ENCODE measurements at regions not wholly inside any gene's neighbourhood (a gene's known extent, or its start where the extent isn't known, plus 50 kb on each side); places are given as distances from the start of the nearest gene placed in this dataset.
"Not testable (repeated sequence)": the region's sequence is repeated elsewhere in the genome, so short reads cannot be mapped to it uniquely, and the experiment has no call there.

DNA sequence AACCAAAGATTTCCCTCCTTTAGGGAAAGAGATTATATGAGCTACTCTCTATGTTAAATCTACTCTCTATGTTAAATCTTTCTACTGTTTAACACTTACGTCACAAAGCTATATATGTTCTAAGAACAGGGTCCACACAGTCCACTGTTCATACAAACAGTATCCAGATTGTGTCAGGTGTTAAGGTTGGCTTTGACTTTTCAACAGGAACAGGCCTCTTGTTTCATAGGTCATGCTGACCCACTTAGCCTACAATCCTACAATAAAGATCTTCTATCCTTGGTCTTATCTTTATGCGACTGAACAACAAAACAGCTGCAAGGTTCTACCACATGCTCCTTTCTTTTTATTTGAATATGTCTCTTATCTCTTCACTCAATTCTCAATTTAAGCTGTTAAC lies 134.9 kb downstream of the LTN1 start:
- DNase-seq (ENCODE audit: insufficient read length, low spot score) (no peak), FAIRE-seq (no peak)
- TF ChIP-seq, protein P1, sequence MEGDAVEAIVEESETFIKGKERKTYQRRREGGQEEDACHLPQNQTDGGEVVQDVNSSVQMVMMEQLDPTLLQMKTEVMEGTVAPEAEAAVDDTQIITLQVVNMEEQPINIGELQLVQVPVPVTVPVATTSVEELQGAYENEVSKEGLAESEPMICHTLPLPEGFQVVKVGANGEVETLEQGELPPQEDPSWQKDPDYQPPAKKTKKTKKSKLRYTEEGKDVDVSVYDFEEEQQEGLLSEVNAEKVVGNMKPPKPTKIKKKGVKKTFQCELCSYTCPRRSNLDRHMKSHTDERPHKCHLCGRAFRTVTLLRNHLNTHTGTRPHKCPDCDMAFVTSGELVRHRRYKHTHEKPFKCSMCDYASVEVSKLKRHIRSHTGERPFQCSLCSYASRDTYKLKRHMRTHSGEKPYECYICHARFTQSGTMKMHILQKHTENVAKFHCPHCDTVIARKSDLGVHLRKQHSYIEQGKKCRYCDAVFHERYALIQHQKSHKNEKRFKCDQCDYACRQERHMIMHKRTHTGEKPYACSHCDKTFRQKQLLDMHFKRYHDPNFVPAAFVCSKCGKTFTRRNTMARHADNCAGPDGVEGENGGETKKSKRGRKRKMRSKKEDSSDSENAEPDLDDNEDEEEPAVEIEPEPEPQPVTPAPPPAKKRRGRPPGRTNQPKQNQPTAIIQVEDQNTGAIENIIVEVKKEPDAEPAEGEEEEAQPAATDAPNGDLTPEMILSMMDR (IDR thresholded peaks at IDR 0.05; ENCODE audit: insufficient read depth, missing control alignments) = no peak

DNA sequence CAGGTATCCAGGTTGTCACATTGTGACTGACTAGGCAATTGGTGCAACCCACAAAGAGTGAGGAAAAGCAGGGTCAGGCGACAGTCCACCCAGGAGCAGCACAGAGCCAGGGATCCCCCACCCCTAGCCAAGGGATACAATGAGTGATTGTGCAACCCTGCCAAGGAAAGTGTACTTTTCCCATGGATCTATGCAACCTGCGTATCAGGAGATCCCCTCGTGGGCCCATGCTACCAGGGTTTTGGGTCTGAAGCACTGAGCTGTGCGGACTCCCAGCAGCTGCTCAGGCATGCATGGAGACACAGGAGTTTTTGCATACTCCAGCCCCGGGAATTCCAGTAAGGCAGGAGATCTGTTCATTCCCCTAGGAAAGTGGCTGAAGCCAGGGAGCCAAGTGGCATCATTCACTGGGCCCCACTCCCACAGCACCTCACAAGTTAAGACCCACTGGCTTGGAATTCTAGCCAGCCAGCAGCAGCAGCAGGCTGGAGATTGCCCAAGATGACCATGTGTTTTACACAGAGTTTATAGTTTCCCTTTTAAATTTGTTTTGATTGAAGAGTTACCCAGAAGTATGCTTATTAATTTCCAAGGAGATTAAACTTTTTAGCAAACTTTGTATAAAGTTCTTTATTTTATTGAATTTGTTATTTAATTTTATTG lies 136.0 kb downstream of the LTN1 start:
- DNase-seq (ENCODE audit: insufficient read length, low spot score) = no peak
- TF ChIP-seq, protein P1 (IDR thresholded peaks at IDR 0.05; ENCODE audit: insufficient read depth, missing control alignments) = no peak
- FAIRE-seq = no peak

DNA sequence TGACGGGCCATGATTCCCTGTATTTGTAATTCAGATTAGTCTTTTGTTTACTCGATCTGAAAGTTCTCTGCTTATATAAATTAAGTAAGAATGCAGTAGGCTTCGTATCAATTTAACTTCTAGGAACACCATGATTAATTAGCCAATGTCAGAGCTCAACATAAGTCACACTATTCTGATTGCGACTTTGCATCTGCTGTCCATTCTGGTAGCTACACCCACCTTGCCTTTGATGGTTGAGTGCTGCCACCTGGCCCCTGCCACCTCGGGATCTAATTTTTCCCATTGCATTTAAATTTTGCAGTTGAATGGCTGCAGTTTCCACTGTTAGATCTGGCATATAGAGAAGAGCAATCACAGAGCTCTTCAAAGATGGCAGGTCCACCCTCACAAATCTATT lies 140.0 kb downstream of the LTN1 start:
- TF ChIP-seq, protein P1 (IDR thresholded peaks at IDR 0.05; ENCODE audit: insufficient read depth, missing control alignments) = no peak
- DNase-seq (ENCODE audit: insufficient read length, low spot score) = no peak
- no peak for FAIRE-seq

DNA sequence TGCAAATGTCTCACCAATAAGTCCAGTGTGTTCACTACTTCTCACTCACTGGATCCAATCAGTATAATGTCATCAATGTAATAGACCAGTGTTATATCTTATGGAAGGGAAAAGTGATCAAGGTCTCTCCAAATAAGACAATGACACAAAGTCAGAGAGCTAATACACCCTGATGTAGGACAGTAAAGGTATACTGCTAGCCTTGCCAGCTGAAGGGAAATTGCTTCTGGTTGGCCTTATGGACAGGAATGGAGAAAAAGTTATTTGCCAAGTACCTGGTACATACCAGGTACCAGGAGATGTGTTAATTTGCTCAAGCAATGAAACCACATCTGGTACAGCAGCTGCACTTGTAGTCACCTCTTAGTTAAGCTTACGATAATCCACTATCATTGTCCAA lies 141.0 kb downstream of the LTN1 start:
- DNase-seq (ENCODE audit: insufficient read length, low spot score) (no peak), FAIRE-seq (no peak)
- TF ChIP-seq, protein P1 (IDR thresholded peaks at IDR 0.05; ENCODE audit: insufficient read depth, missing control alignments) = no peak

DNA sequence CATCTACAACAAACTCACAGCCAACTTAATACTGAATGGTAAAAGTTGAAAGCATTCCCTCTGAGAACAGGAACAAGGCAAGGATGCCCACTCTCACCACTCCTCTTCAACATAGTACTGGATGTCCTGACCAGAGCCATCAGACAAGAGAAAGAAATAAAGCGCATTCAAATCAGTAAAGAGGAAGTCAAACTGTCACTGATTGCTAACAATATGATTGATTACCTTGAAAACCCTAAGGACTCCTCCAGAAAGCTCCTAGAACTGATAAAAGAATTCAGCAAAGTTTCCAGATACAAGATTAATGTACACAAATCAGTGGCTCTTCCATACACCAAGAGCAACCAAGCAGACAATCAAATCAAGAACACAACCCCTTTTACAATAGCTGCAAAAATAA lies 153.4 kb downstream of the LTN1 start:
- DNase-seq (ENCODE audit: insufficient read length, low spot score); FAIRE-seq: not testable (repeated sequence)

DNA sequence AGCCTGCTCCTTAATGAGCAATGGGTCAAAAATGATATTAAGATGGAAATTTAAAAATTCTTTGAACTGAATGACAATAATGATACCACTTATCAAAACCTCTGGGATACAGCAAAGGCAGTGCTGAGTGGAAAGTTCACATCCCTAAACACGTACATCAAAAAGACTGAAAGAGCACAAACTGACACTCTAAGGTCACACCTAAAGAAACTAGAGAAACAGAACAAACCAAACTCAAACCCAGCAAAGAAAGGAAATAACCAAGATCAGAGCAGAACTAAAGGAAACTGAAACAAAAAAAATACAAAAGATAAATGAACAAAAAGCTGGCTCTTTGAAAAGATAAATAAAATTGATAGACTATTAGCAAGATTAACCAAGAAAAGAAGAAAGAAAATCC lies 155.3 kb downstream of the LTN1 start:
- FAIRE-seq; DNase-seq (ENCODE audit: insufficient read length, low spot score): not testable (repeated sequence)

DNA sequence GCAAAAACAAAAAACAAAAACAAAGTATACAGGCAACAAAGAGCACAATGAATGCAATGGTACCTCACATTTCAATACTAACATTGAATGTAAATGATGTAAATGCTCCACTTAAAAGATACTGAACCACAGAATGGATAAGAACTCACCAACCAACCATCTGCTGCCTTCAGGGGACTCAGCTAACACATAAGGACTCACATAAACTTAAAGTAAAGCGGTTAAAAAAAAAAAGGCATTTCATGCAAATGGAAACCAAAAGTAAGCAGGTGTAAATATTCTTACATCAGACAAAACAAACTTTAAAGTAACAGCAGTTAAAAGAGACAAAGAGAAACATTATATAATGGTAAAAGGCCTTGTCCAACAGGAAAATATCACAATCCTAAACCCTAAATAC lies 156.1 kb downstream of the LTN1 start:
- FAIRE-seq; DNase-seq (ENCODE audit: insufficient read length, low spot score): not testable (repeated sequence)

DNA sequence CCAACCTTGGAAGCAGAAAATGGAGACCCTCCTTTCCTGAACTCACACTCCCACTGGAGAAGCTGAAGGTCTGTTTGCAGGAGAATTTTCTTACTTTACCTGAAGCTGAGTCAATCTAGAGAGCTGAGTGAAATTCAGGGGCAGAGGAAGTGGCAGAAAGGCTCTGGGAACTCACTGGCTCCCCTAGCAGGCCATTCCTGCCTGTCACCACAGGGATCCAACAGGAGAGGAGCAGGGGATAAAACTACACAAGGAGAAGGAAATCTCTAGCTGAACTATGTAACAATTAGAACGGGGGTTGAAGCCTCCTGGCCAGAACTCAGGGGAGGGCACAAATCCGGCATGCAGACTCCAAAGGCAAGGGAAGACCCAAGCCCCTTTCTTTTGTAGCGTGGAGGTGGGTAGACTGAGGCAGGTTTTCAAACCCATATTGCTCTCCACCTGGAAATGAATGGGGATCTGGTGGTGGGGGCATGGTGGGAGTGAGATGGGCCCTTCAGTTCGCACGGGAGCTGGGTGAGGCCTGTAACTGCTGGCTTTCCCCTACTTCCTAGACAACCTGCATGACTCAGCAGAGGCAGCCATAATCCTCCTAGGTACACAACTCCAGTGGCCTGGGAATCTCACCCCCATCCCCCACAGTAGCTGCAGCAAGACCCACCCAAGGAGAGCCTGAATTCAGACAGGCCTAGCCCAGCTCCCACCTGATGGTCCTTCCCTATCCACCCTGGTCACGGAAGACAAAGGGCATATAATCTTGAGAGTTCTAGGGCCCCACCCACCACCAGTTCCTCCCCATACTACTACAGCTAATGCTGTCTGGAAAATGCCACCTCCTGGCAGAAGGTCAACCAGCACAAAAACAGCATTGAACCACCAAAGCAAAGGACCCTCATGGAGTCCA lies 158.1 kb downstream of the LTN1 start:
- FAIRE-seq (no peak), DNase-seq (ENCODE audit: insufficient read length, low spot score) (no peak)
- TF ChIP-seq, protein P1 (IDR thresholded peaks at IDR 0.05; ENCODE audit: insufficient read depth, missing control alignments) = no peak

Data from D721Med (cell line).